H9 (cell line): ENCODE measurements at regions not wholly inside any gene's neighbourhood (a gene's known extent, or its start where the extent isn't known, plus 50 kb on each side); places are given as distances from the start of the nearest gene placed in this dataset.

Source experiments
- DNase-seq: peaks from one replicate; pipeline ENCODE4 v3.0.0-alpha.2; 2017
- H2AFZ ChIP-seq: one replicate; pipeline ENCODE4 v1.6.1; 2013; ENCODE audit warnings: mild to moderate bottlenecking, low read length, control low read depth, moderate library complexity
- H2AK5ac ChIP-seq: 2 replicates; pipeline ENCODE4 v1.6.1; 2013; ENCODE audit warnings: low read length, control low read depth, mixed read lengths; ENCODE audit not compliant: insufficient read length
- H2BK120ac ChIP-seq: one replicate; pipeline ENCODE4 v1.6.1; 2013; ENCODE audit warnings: low read depth, mild to moderate bottlenecking, low read length, control low read depth, inconsistent platforms; ENCODE audit not compliant: poor library complexity, severe bottlenecking
- H2BK12ac ChIP-seq: 2 replicates; pipeline ENCODE4 v1.6.1; 2013; ENCODE audit warnings: low read length, control low read depth, mixed read lengths, low read depth; ENCODE audit not compliant: insufficient read length
- H2BK15ac ChIP-seq: 2 replicates; pipeline ENCODE4 v1.6.1; 2013; ENCODE audit warnings: low read depth, low read length, control low read depth
- H2BK20ac ChIP-seq: one replicate; pipeline ENCODE4 v1.6.1; 2013; ENCODE audit warnings: low read depth, mild to moderate bottlenecking, low read length, control low read depth, inconsistent platforms; ENCODE audit not compliant: poor library complexity, severe bottlenecking
- H2BK5ac ChIP-seq: 2 replicates; pipeline ENCODE4 v1.6.1; 2013; ENCODE audit warnings: low read length, control low read depth, mixed read lengths; ENCODE audit not compliant: insufficient read length
- H3K14ac ChIP-seq: 2 replicates; pipeline ENCODE4 v1.6.1; 2013; ENCODE audit warnings: low read length, control low read depth; ENCODE audit not compliant: insufficient read depth
- H3K18ac ChIP-seq: 2 replicates; pipeline ENCODE4 v1.6.1; 2013; ENCODE audit warnings: low read depth, mild to moderate bottlenecking, mixed read lengths, low read length, control low read depth; ENCODE audit not compliant: insufficient read length
- H3K23ac ChIP-seq: 2 replicates; pipeline ENCODE4 v1.6.1; 2013; ENCODE audit warnings: low read length, control low read depth, mixed read lengths, low read depth; ENCODE audit not compliant: insufficient read length
- H3K23me2 ChIP-seq: 2 replicates; pipeline ENCODE4 v1.6.1; 2013; ENCODE audit warnings: low read depth, mild to moderate bottlenecking, mixed read lengths, low read length, control low read depth; ENCODE audit not compliant: insufficient read length, poor library complexity, severe bottlenecking
- H3K27ac ChIP-seq: 2 replicates; pipeline ENCODE4 v1.5.1; 2013; ENCODE audit warnings: low read length, control low read depth, mixed read lengths, low read depth; ENCODE audit not compliant: insufficient read length
- H3K27me3 ChIP-seq: 2 replicates; pipeline ENCODE4 v1.6.1; 2013; ENCODE audit warnings: low read length, control low read depth, inconsistent platforms; ENCODE audit not compliant: insufficient read depth
- H3K4ac ChIP-seq: 2 replicates; pipeline ENCODE4 v1.6.1; 2013; ENCODE audit warnings: low read depth, mild to moderate bottlenecking, control low read depth, inconsistent platforms, low read length, moderate library complexity
- H3K4me1 ChIP-seq: 2 replicates; pipeline ENCODE4 v1.6.1; 2013; ENCODE audit warnings: low read length, control low read depth, inconsistent platforms; ENCODE audit not compliant: insufficient read depth
- H3K4me2 ChIP-seq: 2 replicates; pipeline ENCODE4 v1.6.1; 2013; ENCODE audit warnings: low read length, control low read depth, mixed read lengths; ENCODE audit not compliant: insufficient read length, insufficient read depth
- H3K56ac ChIP-seq: 2 replicates; pipeline ENCODE4 v1.6.1; 2013; ENCODE audit warnings: low read depth, mild to moderate bottlenecking, mixed read lengths, low read length, control low read depth; ENCODE audit not compliant: insufficient read length
- H3K79me1 ChIP-seq: 2 replicates; pipeline ENCODE4 v1.6.1; 2013; ENCODE audit warnings: low read depth, mild to moderate bottlenecking, moderate library complexity, low read length, control low read depth, inconsistent platforms; ENCODE audit not compliant: insufficient read depth, poor library complexity, severe bottlenecking
- H3K79me2 ChIP-seq: 2 replicates; pipeline ENCODE4 v1.6.1; 2013; ENCODE audit warnings: low read length, control low read depth, inconsistent platforms; ENCODE audit not compliant: insufficient read depth
- H3K9ac ChIP-seq: 2 replicates; pipeline ENCODE4 v1.6.1; 2013; ENCODE audit warnings: low read length, control low read depth, mixed read lengths; ENCODE audit not compliant: insufficient read length; ENCODE audit errors: extremely low read depth
- H3K9me3 ChIP-seq: one replicate; pipeline ENCODE4 v1.6.1; 2013; ENCODE audit warnings: low read depth, low read length, inconsistent platforms; ENCODE audit not compliant: control insufficient read depth
- H3T11ph ChIP-seq: one replicate; pipeline ENCODE4 v1.6.1; 2013; ENCODE audit warnings: mild to moderate bottlenecking, low read length, control low read depth, inconsistent platforms
- H4K20me1 ChIP-seq: one replicate; pipeline ENCODE4 v1.6.1; 2013; ENCODE audit not compliant: control insufficient read depth, insufficient read length, insufficient read depth
- H4K5ac ChIP-seq: 2 replicates; pipeline ENCODE4 v1.6.1; 2013; ENCODE audit warnings: low read depth, mild to moderate bottlenecking, mixed read lengths, low read length, control low read depth; ENCODE audit not compliant: insufficient read length
- H4K8ac ChIP-seq: replicated peaks from 2 replicates; pipeline ENCODE4 v1.6.1; 2013; ENCODE audit warnings: low read length, control low read depth, mixed read lengths, low read depth; ENCODE audit not compliant: insufficient read length
- H4K91ac ChIP-seq: 2 replicates; pipeline ENCODE4 v1.6.1; 2013; ENCODE audit warnings: low read depth, mild to moderate bottlenecking, moderate library complexity, mixed read lengths, low read length, control low read depth; ENCODE audit not compliant: insufficient read length
- H3K27ac Mint-ChIP-seq, 3 experiments: 2 replicates in 2 of 3; 3 replicates in 1 of 3; pipeline ENCODE4 v1.8.0; 2020 to 2021; ENCODE audit warnings: mixed read lengths in 3 of 3, mild to moderate bottlenecking in 1 of 3, moderate library complexity in 1 of 3
- H3K27me3 Mint-ChIP-seq: 2 replicates; pipeline ENCODE4 v1.8.0; 2021; ENCODE audit warnings: low read depth, mild to moderate bottlenecking, moderate library complexity, mixed read lengths
- H3K36me3 Mint-ChIP-seq, 3 experiments: 2 replicates in 2 of 3; 3 replicates in 1 of 3; pipeline ENCODE4 v1.8.0; 2020 to 2021; ENCODE audit warnings: low read depth in 3 of 3, mixed read lengths in 3 of 3; ENCODE audit not compliant: insufficient read depth in 1 of 3
- H3K4me1 Mint-ChIP-seq, 2 experiments: 2 replicates each; pipeline ENCODE4 v1.8.0; 2020; ENCODE audit warnings: mixed read lengths in 2 of 2
- H3K4me3 Mint-ChIP-seq, 2 experiments: 2 replicates in 1 of 2; 3 replicates in 1 of 2; pipeline ENCODE4 v1.8.0; 2020 to 2021; ENCODE audit warnings: mild to moderate bottlenecking in 2 of 2, mixed read lengths in 2 of 2, moderate library complexity in 1 of 2
- H3K9me3 Mint-ChIP-seq, 2 experiments: 2 replicates in 1 of 2; 3 replicates in 1 of 2; pipeline ENCODE4 v1.8.0; 2020; ENCODE audit warnings: mild to moderate bottlenecking in 2 of 2, mixed read lengths in 2 of 2, moderate library complexity in 1 of 2
- WGBS: extraction: QIAGEN DNeasy Blood & Tissue Kit; methylation state at CpG from one replicate; pipeline ENCODE4 v1.1.7; 2013; ENCODE audit warnings: missing lambda C conversion rate, low lambda C conversion rate, mixed read lengths; ENCODE audit not compliant: insufficient read length; ENCODE audit errors: extremely low coverage; 5-methylcytosine and 5-hydroxymethylcytosine counted together
- TF ChIP-seq, protein P1 (sequence below): fragments of 200-600 bp; sonication (generic); conservative IDR thresholded peaks from 3 replicates; pipeline ENCODE4 v1.8.0; 2021; ENCODE audit warnings: antibody characterized with exemption, mild to moderate bottlenecking

DNA sequence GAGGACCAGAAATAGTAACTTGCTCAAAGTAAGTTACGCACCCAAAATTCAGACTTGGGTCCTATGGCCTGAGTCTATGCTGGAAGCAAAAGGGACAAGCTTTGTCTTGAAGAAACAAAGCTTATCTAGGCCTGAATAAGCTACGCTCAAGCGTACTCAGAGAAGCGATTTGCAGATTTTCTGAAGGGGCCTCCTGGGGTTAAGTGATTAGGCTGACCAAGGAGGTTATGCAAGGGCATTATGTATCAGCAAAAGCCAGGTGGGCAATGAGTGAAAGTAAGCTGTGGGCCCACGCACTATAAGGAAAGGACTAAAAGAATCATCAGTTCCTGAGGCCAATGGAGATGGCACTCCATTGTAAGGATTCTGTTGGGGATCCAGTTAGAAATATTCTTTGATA lies 122.1 kb downstream of the SNX18 start:
- Histone ChIP-seq H4K5ac (no peak overlapping the region), H2BK5ac (no peak overlapping the region), H3K4me1 (peaks cover 4% of the 10 kb centered on the region; the same call in 1 of the 2 replicates), H2BK120ac (no peak overlapping the region), H4K20me1 (no peaks in the 10 kb centered on the region), H3K23me2 (no peaks in the 10 kb centered on the region), H2AK5ac (no peak overlapping the region), H2BK20ac (no peak overlapping the region), H2BK12ac (no peak overlapping the region), H4K8ac (no peak overlapping the region), H2BK15ac (no peak overlapping the region), H3K4me2 (no peak overlapping the region), H3K9me3 (no peaks in the 10 kb centered on the region), H3K14ac (no peak overlapping the region), H3K23ac (no peak overlapping the region), H3K9ac (no peak overlapping the region), H3K27me3 (no peaks in the 10 kb centered on the region), H3T11ph (no peak overlapping the region), H3K27ac (no peak overlapping the region), H3K4ac (no peak overlapping the region), H3K79me1 (no peaks in the 10 kb centered on the region), H3K79me2 (no peaks in the 10 kb centered on the region), H4K91ac (no peak overlapping the region), H3K18ac (no peak overlapping the region), H3K56ac (no peak overlapping the region), H2AFZ (no peak overlapping the region)
- DNase-seq: peak; percentile 32
- no peak overlapping the region for H3K27ac Mint-ChIP-seq
- H3K36me3 Mint-ChIP-seq: no peaks in the 10 kb centered on the region; a peak in 1 of 7 replicates
- TF ChIP-seq, protein P1, sequence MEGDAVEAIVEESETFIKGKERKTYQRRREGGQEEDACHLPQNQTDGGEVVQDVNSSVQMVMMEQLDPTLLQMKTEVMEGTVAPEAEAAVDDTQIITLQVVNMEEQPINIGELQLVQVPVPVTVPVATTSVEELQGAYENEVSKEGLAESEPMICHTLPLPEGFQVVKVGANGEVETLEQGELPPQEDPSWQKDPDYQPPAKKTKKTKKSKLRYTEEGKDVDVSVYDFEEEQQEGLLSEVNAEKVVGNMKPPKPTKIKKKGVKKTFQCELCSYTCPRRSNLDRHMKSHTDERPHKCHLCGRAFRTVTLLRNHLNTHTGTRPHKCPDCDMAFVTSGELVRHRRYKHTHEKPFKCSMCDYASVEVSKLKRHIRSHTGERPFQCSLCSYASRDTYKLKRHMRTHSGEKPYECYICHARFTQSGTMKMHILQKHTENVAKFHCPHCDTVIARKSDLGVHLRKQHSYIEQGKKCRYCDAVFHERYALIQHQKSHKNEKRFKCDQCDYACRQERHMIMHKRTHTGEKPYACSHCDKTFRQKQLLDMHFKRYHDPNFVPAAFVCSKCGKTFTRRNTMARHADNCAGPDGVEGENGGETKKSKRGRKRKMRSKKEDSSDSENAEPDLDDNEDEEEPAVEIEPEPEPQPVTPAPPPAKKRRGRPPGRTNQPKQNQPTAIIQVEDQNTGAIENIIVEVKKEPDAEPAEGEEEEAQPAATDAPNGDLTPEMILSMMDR: no peak
- H3K4me1 Mint-ChIP-seq: peaks cover 11 to 18% of the 10 kb centered on the region in 2 experiments
- no peaks in the 10 kb centered on the region for H3K27me3 Mint-ChIP-seq
- H3K9me3 Mint-ChIP-seq: no peaks in the 10 kb centered on the region
- no CpG with 5 or more reads among the region's 5 CpGs for WGBS
- no peak overlapping the region for H3K4me3 Mint-ChIP-seq
